Liver (tissue), 8 donors: ENCODE measurements at regions not wholly inside any gene's neighbourhood (a gene's known extent, or its start where the extent isn't known, plus 50 kb on each side); places are given as distances from the start of the nearest gene placed in this dataset.

Source experiments
- DNase-seq: peaks from one replicate; pipeline ENCODE4 v3.0.0-alpha.2; 2017; ENCODE audit warnings: low spot score
- H3K27ac ChIP-seq, 2 donors: one replicate each; pipeline ENCODE4 v1.7.0; 2013; ENCODE audit warnings: inconsistent platforms in 2 of 2, low read length in 2 of 2, control low read depth in 1 of 2, low read depth in 1 of 2, mild to moderate bottlenecking in 1 of 2
- H3K27me3 ChIP-seq, 4 donors: one replicate each; pipeline versions ENCODE4 v1.6.1 to v1.7.0; 2013; ENCODE audit warnings: low read length in 3 of 4, inconsistent platforms in 1 of 4, mild to moderate bottlenecking in 1 of 4, moderate library complexity in 1 of 4; ENCODE audit not compliant: control insufficient read depth in 4 of 4, insufficient read depth in 4 of 4
- H3K36me3 ChIP-seq, 4 donors: one replicate each; pipeline versions ENCODE4 v1.6.1 to v1.7.0; 2013; ENCODE audit warnings: low read length in 3 of 4, mild to moderate bottlenecking in 3 of 4, low read depth in 1 of 4, moderate library complexity in 1 of 4; ENCODE audit not compliant: control insufficient read depth in 4 of 4, insufficient read depth in 3 of 4
- H3K4me1 ChIP-seq, 4 donors: one replicate each; pipeline versions ENCODE4 v1.6.1 to v1.7.0; 2013; ENCODE audit warnings: low read length in 3 of 4, mild to moderate bottlenecking in 3 of 4, moderate library complexity in 1 of 4; ENCODE audit not compliant: control insufficient read depth in 4 of 4, insufficient read depth in 4 of 4
- H3K4me3 ChIP-seq, 3 donors: one replicate each; pipeline versions ENCODE4 v1.6.1 to v1.7.0; 2013; ENCODE audit warnings: low read length in 3 of 3, control low read depth in 1 of 3, low read depth in 1 of 3, mild to moderate bottlenecking in 1 of 3
- H3K9ac ChIP-seq, 2 donors: one replicate each; pipeline ENCODE4 v1.7.0; 2013; ENCODE audit warnings: low read length in 2 of 2, mild to moderate bottlenecking in 2 of 2, moderate library complexity in 2 of 2, control low read depth in 1 of 2, low read depth in 1 of 2
- H3K9me3 ChIP-seq, 4 donors: one replicate each; pipeline versions ENCODE4 v1.6.1 to v1.7.0; 2013; ENCODE audit warnings: low read length in 3 of 4; ENCODE audit not compliant: control insufficient read depth in 4 of 4
- EGR1 ChIP-seq, 2 donors: IDR thresholded peaks; 2 replicates each; pipeline ENCODE4 v1.6.1; 2016 to 2018; ENCODE audit warnings: antibody characterized with exemption in 2 of 2, low read depth in 2 of 2
- FOXA1 ChIP-seq: IDR thresholded peaks from 2 replicates; pipeline ENCODE4 v1.6.1; 2016; ENCODE audit warnings: antibody characterized with exemption
- FOXA2 ChIP-seq: IDR thresholded peaks from 2 replicates; pipeline ENCODE4 v1.6.1; 2016; ENCODE audit warnings: antibody characterized with exemption
- GABPA ChIP-seq, 2 donors: IDR thresholded peaks in 1 of 2; conservative IDR thresholded peaks in 1 of 2; 2 replicates each; pipeline ENCODE4 v1.6.1; 2016; ENCODE audit warnings: antibody characterized with exemption in 2 of 2, mild to moderate bottlenecking in 1 of 2, moderate library complexity in 1 of 2
- HNF4A ChIP-seq, 2 donors: conservative IDR thresholded peaks; 2 replicates each; pipeline ENCODE4 v1.6.1; 2016; ENCODE audit warnings: antibody characterized with exemption in 2 of 2, mild to moderate bottlenecking in 2 of 2
- HNF4G ChIP-seq: IDR thresholded peaks from 2 replicates; pipeline ENCODE4 v1.6.1; 2016; ENCODE audit warnings: antibody characterized with exemption
- JUND ChIP-seq, 2 donors: IDR thresholded peaks; 2 replicates each; pipeline ENCODE4 v1.6.1; 2016; ENCODE audit warnings: antibody characterized with exemption in 2 of 2
- NR2F2 ChIP-seq: IDR thresholded peaks from 2 replicates; pipeline ENCODE4 v1.6.1; 2016; ENCODE audit warnings: antibody characterized with exemption
- RAD21 ChIP-seq, 2 donors: IDR thresholded peaks; 2 replicates each; pipeline ENCODE4 v1.6.1; 2016; ENCODE audit warnings: antibody characterized with exemption in 2 of 2, mild to moderate bottlenecking in 2 of 2
- REST ChIP-seq: IDR thresholded peaks from 2 replicates; pipeline ENCODE4 v1.6.1; 2016; ENCODE audit warnings: antibody characterized with exemption, mild to moderate bottlenecking
- RXRA ChIP-seq, 2 donors: IDR thresholded peaks; 2 replicates each; pipeline ENCODE4 v1.6.1; 2017 to 2018; ENCODE audit warnings: antibody characterized with exemption in 2 of 2, mild to moderate bottlenecking in 1 of 2
- SP1 ChIP-seq: IDR thresholded peaks from 2 replicates; pipeline ENCODE4 v1.6.1; 2018; ENCODE audit warnings: antibody characterized with exemption, mild to moderate bottlenecking
- TAF1 ChIP-seq: conservative IDR thresholded peaks from 2 replicates; pipeline ENCODE4 v1.6.1; 2016; ENCODE audit warnings: antibody characterized with exemption, mild to moderate bottlenecking
- YY1 ChIP-seq: IDR thresholded peaks from 2 replicates; pipeline ENCODE4 v1.6.1; 2016; ENCODE audit warnings: antibody characterized with exemption, mild to moderate bottlenecking
- WGBS: extraction: QIAGEN DNeasy Blood & Tissue Kit; methylation state at CpG from one replicate; pipeline ENCODE4 v1.1.7; 2013; 5-methylcytosine and 5-hydroxymethylcytosine counted together
- TF ChIP-seq, protein P1 (sequence below): IDR thresholded peaks from 2 replicates; pipeline ENCODE4 v1.6.1; 2016; ENCODE audit warnings: antibody characterized with exemption
- TF ChIP-seq, protein P2 (sequence below): fragments of 150-350 bp; IDR thresholded peaks from 2 replicates; pipeline ENCODE4 v1.5.1; 2017; ENCODE audit warnings: improper control_type of control experiment, low read depth, low read length; ENCODE audit not compliant: missing input control
- TF ChIP-seq, protein P3 (sequence below): IDR thresholded peaks from 2 replicates; pipeline ENCODE4 v1.6.1; 2016; ENCODE audit warnings: antibody characterized with exemption
- TF ChIP-seq, protein P4 (sequence below): IDR thresholded peaks from 2 replicates; pipeline ENCODE4 v1.6.1; 2016; ENCODE audit warnings: antibody characterized with exemption
- donor health status: healthy.
- donor health status: healthy.
- donor health status: healthy.
- donor health status: healthy.
- donor health status: healthy.

GRCh38 chr5:174818430-174818829 lies 94.0 kb downstream of the MSX2 start:
- TF ChIP-seq JUND (IDR thresholded peaks at IDR 0.05) = no peak
- TF ChIP-seq FOXA1 = no peak
- no peak for TF ChIP-seq RXRA (IDR thresholded peaks at IDR 0.05)
- no peak for TF ChIP-seq FOXA2
- TF ChIP-seq SP1 = no peak
- TF ChIP-seq, protein P1, sequence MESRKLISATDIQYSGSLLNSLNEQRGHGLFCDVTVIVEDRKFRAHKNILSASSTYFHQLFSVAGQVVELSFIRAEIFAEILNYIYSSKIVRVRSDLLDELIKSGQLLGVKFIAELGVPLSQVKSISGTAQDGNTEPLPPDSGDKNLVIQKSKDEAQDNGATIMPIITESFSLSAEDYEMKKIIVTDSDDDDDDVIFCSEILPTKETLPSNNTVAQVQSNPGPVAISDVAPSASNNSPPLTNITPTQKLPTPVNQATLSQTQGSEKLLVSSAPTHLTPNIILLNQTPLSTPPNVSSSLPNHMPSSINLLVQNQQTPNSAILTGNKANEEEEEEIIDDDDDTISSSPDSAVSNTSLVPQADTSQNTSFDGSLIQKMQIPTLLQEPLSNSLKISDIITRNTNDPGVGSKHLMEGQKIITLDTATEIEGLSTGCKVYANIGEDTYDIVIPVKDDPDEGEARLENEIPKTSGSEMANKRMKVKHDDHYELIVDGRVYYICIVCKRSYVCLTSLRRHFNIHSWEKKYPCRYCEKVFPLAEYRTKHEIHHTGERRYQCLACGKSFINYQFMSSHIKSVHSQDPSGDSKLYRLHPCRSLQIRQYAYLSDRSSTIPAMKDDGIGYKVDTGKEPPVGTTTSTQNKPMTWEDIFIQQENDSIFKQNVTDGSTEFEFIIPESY = no peak
- no peak for TF ChIP-seq GABPA (IDR thresholded peaks at IDR 0.05 in 1 of 2, conservative IDR thresholded peaks at IDR 0.05 in 1 of 2)
- no peak for TF ChIP-seq HNF4A (conservative IDR thresholded peaks at IDR 0.05)
- no peak for TF ChIP-seq NR2F2
- TF ChIP-seq YY1 = no peak
- TF ChIP-seq, protein P2, sequence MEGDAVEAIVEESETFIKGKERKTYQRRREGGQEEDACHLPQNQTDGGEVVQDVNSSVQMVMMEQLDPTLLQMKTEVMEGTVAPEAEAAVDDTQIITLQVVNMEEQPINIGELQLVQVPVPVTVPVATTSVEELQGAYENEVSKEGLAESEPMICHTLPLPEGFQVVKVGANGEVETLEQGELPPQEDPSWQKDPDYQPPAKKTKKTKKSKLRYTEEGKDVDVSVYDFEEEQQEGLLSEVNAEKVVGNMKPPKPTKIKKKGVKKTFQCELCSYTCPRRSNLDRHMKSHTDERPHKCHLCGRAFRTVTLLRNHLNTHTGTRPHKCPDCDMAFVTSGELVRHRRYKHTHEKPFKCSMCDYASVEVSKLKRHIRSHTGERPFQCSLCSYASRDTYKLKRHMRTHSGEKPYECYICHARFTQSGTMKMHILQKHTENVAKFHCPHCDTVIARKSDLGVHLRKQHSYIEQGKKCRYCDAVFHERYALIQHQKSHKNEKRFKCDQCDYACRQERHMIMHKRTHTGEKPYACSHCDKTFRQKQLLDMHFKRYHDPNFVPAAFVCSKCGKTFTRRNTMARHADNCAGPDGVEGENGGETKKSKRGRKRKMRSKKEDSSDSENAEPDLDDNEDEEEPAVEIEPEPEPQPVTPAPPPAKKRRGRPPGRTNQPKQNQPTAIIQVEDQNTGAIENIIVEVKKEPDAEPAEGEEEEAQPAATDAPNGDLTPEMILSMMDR = no peak
- TF ChIP-seq HNF4G = no peak
- no peak for TF ChIP-seq REST
- TF ChIP-seq TAF1 = no peak
- TF ChIP-seq EGR1 (IDR thresholded peaks at IDR 0.05; ENCODE audit: low read depth in 2 of 2) = no peak
- TF ChIP-seq, protein P3, sequence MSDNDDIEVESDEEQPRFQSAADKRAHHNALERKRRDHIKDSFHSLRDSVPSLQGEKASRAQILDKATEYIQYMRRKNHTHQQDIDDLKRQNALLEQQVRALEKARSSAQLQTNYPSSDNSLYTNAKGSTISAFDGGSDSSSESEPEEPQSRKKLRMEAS = no peak
- Histone ChIP-seq H3K9ac (no peak overlapping the region), H3K9me3 (no peaks in the 10 kb centered on the region), H3K4me3 (no peak overlapping the region), H3K27ac (no peak overlapping the region), H3K36me3 (no peaks in the 10 kb centered on the region), H3K27me3 (no peaks in the 10 kb centered on the region), H3K4me1 (no peaks in the 10 kb centered on the region)
- DNase-seq = no peak
- WGBS = 89% methylated on average over 2 of the region's 2 CpGs

GRCh38 chr5:174817610-174818009 lies 93.2 kb downstream of the MSX2 start:
- no peak overlapping the region for H3K27ac ChIP-seq
- WGBS = 45% methylated on average over 1 of the region's 1 CpG
- no peaks in the 10 kb centered on the region for H3K4me1 ChIP-seq
- no peaks in the 10 kb centered on the region for H3K36me3 ChIP-seq
- DNase-seq = no peak
- no peak overlapping the region for H3K4me3 ChIP-seq
- TF ChIP-seq REST (no peak), FOXA1 (no peak), HNF4G (no peak), HNF4A (conservative IDR thresholded peaks at IDR 0.05) (no peak), RAD21 (IDR thresholded peaks at IDR 0.05) (no peak), YY1 (no peak), NR2F2 (no peak), TAF1 (no peak), RXRA (IDR thresholded peaks at IDR 0.05) (no peak)
- TF ChIP-seq, protein P4, sequence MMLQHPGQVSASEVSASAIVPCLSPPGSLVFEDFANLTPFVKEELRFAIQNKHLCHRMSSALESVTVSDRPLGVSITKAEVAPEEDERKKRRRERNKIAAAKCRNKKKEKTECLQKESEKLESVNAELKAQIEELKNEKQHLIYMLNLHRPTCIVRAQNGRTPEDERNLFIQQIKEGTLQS = no peak
- TF ChIP-seq, protein P1 = no peak
- H3K27me3 ChIP-seq = no peaks in the 10 kb centered on the region
- no peaks in the 10 kb centered on the region for H3K9me3 ChIP-seq
- no peak overlapping the region for H3K9ac ChIP-seq
